ENCODE measurements at regions not wholly inside any gene's neighbourhood (a gene's known extent, or its start where the extent isn't known, plus 50 kb on each side); places are given as distances from the start of the nearest gene placed in this dataset.

GRCh38 chr1:65021795-65022194, 55.4 kb upstream of the JAK1 start:
- TF ChIP-seq CTCF (IDR thresholded peaks at IDR 0.05), result no peak
- TF ChIP-seq POLR2A (IDR thresholded peaks at IDR 0.05), result no peak

Measured in adrenal gland (tissue), 5 donors.